ENCODE measurements at regions not wholly inside any gene's neighbourhood (a gene's known extent, or its start where the extent isn't known, plus 50 kb on each side); places are given as distances from the start of the nearest gene placed in this dataset.
"Not testable (repeated sequence)": the region's sequence is repeated elsewhere in the genome, so short reads cannot be mapped to it uniquely, and the experiment has no call there.

- DNase-seq, result not testable (repeated sequence)
These were observed 381.7 kb upstream of the ATP10A start for GRCh38 chr15:26244782-26245181.

GRCh38 chr15:26243382-26243781 lies 380.3 kb upstream of the ATP10A start:
- no peak for DNase-seq

- no peak for DNase-seq
These were observed 379.5 kb upstream of the ATP10A start for GRCh38 chr15:26242565-26243071.

- no peak for DNase-seq
These were observed 372.7 kb upstream of the ATP10A start for GRCh38 chr15:26235864-26236263.

GRCh38 chr15:26234976-26235767 lies 372.0 kb upstream of the ATP10A start:
- no peak for DNase-seq

- no peak for DNase-seq
These were observed 369.6 kb upstream of the ATP10A start for GRCh38 chr15:26232691-26233090.

GRCh38 chr15:26231096-26231495 lies 368.0 kb upstream of the ATP10A start:
- no peak for DNase-seq

GRCh38 chr15:26224266-26224665 lies 361.1 kb upstream of the ATP10A start:
- no peak for DNase-seq

- no peak for DNase-seq
These were observed 360.6 kb upstream of the ATP10A start for GRCh38 chr15:26223720-26224119.

- no peak for DNase-seq
These were observed 359.7 kb upstream of the ATP10A start for GRCh38 chr15:26222781-26223180.

- DNase-seq, result not testable (repeated sequence)
These were observed 353.9 kb upstream of the ATP10A start for GRCh38 chr15:26217043-26217442.

- DNase-seq, result no peak
These were observed 351.2 kb upstream of the ATP10A start for GRCh38 chr15:26214290-26214689.

- no peak for DNase-seq
These were observed 350.3 kb upstream of the ATP10A start for GRCh38 chr15:26213427-26213826.

- no peak for DNase-seq
These were observed 349.0 kb upstream of the ATP10A start for GRCh38 chr15:26212109-26212508.

GRCh38 chr15:26210980-26211379 lies 347.9 kb upstream of the ATP10A start:
- no peak for DNase-seq

- DNase-seq, result no peak
These were observed 338.2 kb upstream of the ATP10A start for GRCh38 chr15:26201177-26201858.

GRCh38 chr15:26200427-26200826 lies 337.3 kb upstream of the ATP10A start:
- no peak for DNase-seq

GRCh38 chr15:26197719-26198118 lies 334.6 kb upstream of the ATP10A start:
- DNase-seq, result no peak

GRCh38 chr15:26197060-26197459 lies 333.9 kb upstream of the ATP10A start:
- no peak for DNase-seq

GRCh38 chr15:26191193-26191592 lies 328.1 kb upstream of the ATP10A start:
- no peak for DNase-seq

- DNase-seq, result not testable (repeated sequence)
These were observed 323.0 kb upstream of the ATP10A start for GRCh38 chr15:26186138-26186537.

- no peak for DNase-seq
These were observed 319.3 kb upstream of the ATP10A start for GRCh38 chr15:26182441-26182840.

GRCh38 chr15:26179906-26180305 lies 316.8 kb upstream of the ATP10A start:
- no peak for DNase-seq

GRCh38 chr15:26178640-26179220 lies 315.6 kb upstream of the ATP10A start:
- DNase-seq, result no peak
